HG03135 (cell line): ENCODE measurements at regions not wholly inside any gene's neighbourhood (a gene's known extent, or its start where the extent isn't known, plus 50 kb on each side); places are given as distances from the start of the nearest gene placed in this dataset.

Experiments
- ATAC-seq: cut with Tn5 transposase; IDR thresholded peaks from one replicate; pipeline ENCODE4 v1.9.1; 2021; ENCODE audit warnings: mild to moderate bottlenecking, moderate library complexity; ENCODE audit not compliant: unreplicated experiment

DNA sequence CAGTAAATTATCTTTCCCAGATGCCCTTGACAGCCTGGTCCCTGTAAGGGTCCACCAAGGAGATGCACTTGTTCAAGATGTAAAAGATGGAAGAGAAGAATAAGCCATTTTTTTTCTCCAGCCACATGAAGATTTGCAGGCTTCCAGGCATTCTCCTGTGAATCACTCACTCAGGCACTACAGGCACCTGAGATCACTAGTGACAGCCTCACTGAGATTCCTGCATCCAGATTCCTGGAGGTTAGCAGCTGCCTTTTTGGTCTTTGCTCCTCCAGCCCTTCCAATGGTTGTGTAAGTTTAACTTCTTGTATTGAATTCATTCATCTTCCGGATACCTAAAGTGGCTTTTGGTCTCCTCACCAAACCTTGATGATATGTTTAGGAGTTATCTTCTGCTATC lies 630.2 kb upstream of the CADM1 start:
- ATAC-seq, result no peak

GRCh38 chr11:116132273-116132978 lies 628.2 kb upstream of the CADM1 start:
- no peak for ATAC-seq

DNA sequence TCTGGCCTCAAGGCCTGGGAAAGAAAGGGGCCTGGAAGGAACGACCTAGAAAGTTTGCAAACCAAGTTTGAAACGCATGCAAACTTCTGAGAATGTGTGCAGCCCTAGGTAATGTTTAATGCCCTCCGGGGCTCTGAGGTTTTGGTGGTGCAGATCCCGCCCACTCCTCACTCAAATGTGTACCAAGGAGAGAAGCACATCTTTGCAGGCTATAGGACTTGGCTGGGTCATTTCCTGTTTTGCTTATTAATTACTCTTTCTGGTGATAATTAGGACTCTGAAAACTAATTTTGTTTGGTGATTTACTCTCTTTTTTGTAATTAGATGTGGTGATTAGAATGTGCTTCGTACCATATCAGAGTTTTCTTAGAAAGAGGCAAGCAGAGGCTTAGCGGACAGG lies 625.9 kb upstream of the CADM1 start:
- ATAC-seq, result no peak

- no peak for ATAC-seq
These were observed 625.2 kb upstream of the CADM1 start for GRCh38 chr11:116129456-116129855.

DNA sequence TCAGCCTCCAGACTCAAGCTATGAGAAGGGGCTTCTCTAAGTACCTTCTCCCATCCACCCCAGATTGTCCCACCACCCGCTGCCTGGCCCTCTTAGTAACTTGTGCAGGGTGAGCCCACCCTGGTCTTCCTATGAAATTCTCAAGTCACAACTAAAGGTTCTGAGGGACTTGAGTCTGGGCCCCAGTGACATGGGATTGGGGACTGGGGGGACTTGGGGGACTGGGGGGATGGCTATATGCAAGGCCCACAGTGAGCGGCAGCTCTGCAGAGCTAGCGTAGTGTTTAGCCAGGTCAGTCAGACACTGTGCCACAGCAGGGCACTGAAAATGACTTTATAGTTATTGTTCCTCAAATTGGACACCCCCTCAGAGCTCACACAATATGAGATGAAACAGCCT lies 622.3 kb upstream of the CADM1 start:
- ATAC-seq, result no peak

DNA sequence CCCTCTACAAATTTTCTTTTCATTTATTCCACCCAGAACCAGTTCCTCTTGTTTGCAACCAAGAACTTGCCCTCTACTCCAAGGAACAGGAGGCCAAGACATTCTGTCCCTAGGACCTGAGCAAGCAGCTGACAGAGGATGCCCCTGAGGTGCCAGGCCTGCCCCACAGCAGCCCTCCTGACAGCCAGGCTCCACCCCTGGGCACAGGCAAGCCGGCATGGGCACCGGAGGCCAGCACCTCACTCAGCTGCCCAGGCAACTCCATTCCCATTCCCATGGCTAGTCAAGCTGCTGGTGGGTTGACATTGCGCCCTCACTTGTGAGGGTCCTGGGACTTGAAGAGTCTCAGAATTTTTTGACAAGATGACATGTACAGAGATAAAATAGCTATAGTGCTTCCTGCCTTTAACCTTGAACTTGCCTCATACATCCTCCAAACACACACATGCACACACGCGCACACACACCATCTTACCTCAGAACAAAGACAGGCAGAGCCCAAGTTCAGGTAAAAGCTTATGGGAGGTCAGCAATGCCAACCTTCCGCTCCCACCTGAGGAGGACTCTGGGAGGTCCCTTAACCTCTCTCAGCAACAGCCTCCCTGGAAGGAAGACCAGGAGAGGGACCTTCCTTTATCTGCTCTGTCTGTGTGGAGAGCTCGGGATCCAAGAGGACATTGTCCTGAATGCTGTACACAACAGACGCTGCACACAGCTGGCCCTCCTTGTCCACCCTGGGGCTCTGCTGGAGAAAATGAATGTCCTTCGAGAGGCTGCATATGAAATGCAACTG lies 620.9 kb upstream of the CADM1 start:
- ATAC-seq, result no peak

DNA sequence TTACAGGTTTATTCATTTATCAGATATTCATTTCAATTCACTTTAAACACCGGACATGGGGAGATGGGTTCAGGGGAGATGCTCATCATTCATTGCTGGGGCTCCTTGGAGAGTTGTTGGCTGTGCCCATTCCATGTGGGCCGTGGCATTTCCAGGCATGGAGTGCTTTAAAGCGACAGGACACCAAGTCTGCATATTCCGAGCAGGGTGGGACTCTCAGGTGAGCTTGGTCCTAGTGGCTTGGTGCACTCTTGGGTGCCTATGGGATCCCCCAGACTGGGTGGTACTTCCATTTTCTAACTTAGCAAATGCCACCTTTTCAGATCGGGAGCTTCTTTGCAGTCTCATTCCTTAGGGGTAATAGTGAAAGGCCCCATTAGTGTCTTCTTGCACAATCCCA lies 619.5 kb upstream of the CADM1 start:
- ATAC-seq, result no peak

DNA sequence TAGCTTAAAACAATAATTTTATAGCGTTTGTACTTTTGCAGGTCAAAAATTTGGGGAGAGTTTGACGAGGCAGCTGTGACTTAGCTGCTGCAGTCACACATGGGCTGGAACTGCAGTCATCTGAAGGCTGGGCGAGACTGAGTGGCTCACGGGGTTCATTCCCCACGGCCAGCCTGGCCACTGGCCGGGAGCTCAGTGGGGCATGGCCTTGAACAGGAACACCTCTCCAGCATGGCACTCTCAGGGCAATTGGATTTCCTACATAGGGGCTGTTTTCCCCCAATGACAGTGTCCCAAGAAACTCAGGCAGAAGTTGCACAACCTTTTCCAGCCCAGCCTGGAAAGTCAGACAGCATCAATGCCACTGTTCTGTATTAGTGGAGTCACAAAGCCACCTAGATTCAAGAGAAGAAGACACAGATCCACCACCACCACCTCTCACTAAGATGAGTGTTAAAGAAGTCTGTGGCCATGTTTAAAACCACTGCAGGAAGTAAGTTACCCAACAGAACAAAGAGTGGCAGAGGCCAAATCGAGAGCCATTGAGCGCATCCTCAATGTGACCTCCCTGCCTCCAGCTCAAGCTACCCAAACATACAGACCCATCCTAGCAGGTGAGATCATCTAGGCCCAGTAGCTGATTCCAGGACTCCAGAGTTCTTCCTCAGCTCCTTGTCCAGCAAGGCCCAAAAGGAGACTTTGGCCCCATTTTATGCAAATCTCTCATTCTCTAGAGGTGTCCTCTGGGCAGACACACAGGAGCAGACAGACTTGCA lies 618.7 kb upstream of the CADM1 start:
- no peak for ATAC-seq

- no peak for ATAC-seq
These were observed 614.9 kb upstream of the CADM1 start for GRCh38 chr11:116119158-116119557.

DNA sequence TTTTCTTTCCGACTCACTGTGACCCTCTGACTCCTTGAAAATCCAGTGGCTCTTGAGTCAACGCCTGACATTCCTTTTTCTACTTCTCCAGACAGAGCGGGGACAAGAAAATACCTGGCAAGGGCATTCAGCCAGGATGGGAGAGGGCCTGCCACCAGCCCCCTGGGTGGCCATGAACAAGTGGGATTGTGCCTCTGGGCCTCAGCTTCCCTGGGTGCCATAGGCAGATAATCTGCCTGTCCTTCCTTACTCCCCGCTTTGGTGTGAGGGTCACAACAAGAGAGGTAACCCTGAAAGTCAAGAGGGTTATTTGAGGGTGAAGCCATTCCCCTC lies 613.9 kb upstream of the CADM1 start:
- ATAC-seq, result no peak

DNA sequence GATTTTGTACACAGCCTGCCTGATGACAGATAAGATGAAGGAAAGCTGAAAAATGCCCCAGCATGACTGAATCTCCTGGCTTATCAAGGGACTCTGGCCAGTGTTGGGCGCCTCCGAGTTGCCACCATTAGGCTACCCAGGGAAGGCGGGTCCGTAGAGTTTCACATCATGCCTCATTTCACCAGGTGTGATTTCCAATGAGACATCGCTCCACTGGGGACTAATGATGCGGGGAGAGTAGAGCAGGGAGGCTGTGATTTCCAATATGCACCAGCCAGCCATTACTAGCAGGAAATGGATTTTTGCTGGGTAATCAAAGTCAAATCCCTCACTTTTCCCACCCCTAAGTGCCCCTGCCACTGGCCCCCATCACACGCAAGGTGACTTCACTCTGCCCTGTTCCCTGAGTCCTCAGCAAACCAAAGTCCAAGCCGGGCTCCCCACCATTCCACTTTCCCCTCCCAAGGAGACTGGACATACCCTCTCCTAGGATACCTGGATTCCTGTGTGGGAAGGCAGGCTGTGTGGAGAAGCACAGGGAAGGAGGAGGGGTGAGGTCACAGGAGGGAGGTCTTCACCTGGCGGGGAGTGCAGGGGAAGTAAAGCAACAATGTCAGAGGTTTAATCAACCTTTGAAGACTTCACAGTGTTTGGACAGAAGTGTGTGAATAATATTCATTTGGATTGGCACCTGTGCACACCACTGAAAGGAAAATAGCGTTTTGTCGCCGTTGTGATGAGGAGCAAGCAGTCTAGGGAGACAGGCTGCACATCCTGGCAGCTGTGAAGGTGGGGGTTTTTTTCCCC lies 613.3 kb upstream of the CADM1 start:
- ATAC-seq, result no peak

GRCh38 chr11:116115801-116116200 lies 611.6 kb upstream of the CADM1 start:
- ATAC-seq, result no peak

- no peak for ATAC-seq
These were observed 610.0 kb upstream of the CADM1 start for GRCh38 chr11:116114198-116114651.

DNA sequence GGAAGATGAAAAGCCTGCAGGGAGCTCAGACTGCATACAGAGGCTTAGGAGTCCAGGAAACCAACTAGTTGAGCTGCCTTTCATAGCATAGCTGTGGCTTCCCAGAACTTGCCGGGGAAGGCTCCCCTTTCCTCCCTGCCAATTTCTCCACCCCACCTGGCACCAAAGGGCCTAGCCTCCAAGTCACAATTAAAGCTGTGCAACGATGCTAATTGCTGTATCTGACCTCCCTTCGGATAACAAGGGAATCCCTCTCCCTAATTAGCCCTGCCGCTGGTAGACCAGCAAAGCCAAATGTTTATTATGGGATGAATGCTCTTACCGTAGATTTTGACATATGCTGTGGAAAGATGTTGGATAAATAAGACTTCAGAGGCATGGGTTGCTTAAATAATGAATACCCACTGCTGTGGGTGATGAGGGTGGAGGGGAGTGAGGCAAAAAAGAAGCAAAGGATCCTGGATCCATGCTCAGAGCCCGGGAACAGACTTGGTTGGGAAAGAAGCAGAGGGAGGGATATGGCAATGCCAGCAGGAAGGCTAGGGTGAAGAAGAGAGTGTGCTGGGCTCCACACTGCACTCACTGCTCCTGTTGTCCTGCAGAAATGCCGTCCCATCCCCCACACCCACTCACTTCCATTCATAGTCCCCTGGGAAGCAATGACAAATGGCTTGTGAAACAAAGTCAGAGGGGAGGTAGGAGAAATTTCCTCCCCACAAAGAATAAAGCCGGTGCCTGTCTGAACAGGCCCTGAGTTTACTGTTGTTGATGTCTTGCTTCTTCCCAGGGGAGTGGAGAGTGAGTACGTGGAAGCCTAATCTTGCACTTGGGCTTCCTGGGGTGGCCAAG lies 608.1 kb upstream of the CADM1 start:
- no peak for ATAC-seq

GRCh38 chr11:116111546-116111945 lies 607.3 kb upstream of the CADM1 start:
- no peak for ATAC-seq

GRCh38 chr11:116110802-116111201 lies 606.6 kb upstream of the CADM1 start:
- no peak for ATAC-seq

DNA sequence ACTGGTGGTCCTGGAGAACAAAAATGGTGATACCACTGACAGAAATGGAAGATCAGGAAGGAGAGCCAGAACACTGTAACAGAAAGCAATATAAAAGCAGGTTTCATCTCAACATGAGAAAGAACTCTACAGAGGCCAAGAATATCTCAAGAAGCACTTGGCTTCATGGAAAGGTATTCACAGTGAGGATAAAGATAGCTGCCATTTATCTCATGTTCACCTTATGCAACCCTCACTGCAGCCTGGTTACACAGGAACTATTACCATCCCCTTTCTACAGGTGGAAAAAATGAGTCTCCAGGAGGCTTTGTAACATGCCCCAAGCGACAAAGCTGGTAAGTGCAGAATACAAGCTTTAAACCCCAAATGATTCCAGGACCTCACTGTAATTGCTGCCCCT lies 606.1 kb upstream of the CADM1 start:
- no peak for ATAC-seq

- no peak for ATAC-seq
These were observed 605.0 kb upstream of the CADM1 start for GRCh38 chr11:116109228-116109627.

- no peak for ATAC-seq
These were observed 603.9 kb upstream of the CADM1 start for GRCh38 chr11:116108161-116108560.

DNA sequence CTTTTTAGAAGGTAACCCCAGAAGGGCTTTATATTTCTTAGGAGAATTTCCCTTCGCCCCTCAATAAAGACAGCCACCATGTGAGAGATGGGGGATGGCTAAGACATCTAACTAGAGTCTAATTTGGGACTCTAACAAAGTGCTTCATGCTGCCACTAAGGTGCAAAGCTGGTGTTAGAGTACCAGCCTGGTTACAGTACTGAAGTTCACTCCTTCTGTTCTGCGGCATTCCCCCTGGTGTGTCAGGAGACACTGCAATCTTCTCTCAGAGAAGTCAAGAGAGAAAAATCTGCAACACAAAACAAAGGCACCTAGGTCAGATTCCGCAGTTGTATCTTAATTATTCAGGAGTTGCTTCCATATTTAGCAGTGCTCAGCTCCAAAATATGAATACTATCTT lies 603.0 kb upstream of the CADM1 start:
- ATAC-seq, result no peak
